Caco-2 (cell line): ENCODE measurements at regions not wholly inside any gene's neighbourhood (a gene's known extent, or its start where the extent isn't known, plus 50 kb on each side); places are given as distances from the start of the nearest gene placed in this dataset.

Experiments used
- BruUV-seq: library from RNA; stranded (reverse); fragments of 400-500 nt; replicated peaks from 2 replicates; lab custom pipeline; 2021; lab: Mats Ljungman, UMichigan
- CTCF ChIA-PET: fragments of 300-600 bp; sonication (Branson Sonifier 250); formaldehyde crosslinking; loops from one replicate; lab custom pipeline; 2022; ENCODE audit warnings: antibody characterized with exemption; lab: Charles Lee
- POLR2A ChIA-PET: fragments of 300-600 bp; sonication (Branson Sonifier 250); formaldehyde crosslinking; loops from one replicate; lab custom pipeline; 2022; ENCODE audit warnings: antibody characterized with exemption; lab: Charles Lee
- DNase-seq, 2 experiments: peaks; one replicate each; pipeline versions ENCODE4 v3.0.0 to v3.0.0-alpha.2; 2020 to 2022
- H3K27me3 ChIP-seq: replicated peaks from 2 replicates; pipeline ENCODE4 v1.6.0; 2011; ENCODE audit warnings: low read length; ENCODE audit not compliant: control insufficient read depth, insufficient read depth
- H3K36me3 ChIP-seq: 2 replicates; pipeline ENCODE4 v1.5.1; 2011; ENCODE audit warnings: low read length; ENCODE audit not compliant: control insufficient read depth, insufficient read depth
- H3K4me1 ChIP-seq: fragments of 250-450 bp; sonication (Bioruptor Pico); 2 replicates; pipeline ENCODE4 v1.5.1; 2020; ENCODE audit warnings: mild to moderate bottlenecking
- H3K4me3 ChIP-seq: 2 replicates; pipeline ENCODE4 v1.5.1; 2011; ENCODE audit warnings: low read depth, mild to moderate bottlenecking, control low read depth, low read length
- H3K9me3 ChIP-seq: fragments of 250-450 bp; sonication (Bioruptor Pico); 2 replicates; pipeline ENCODE4 v1.5.1; 2020; ENCODE audit warnings: mild to moderate bottlenecking, moderate library complexity
- H3K27ac Mint-ChIP-seq: one replicate; pipeline ENCODE4 v1.8.0; 2022; ENCODE audit warnings: mixed read lengths; ENCODE audit not compliant: unreplicated experiment
- H3K27me3 Mint-ChIP-seq: one replicate; pipeline ENCODE4 v1.8.0; 2022; ENCODE audit warnings: mixed read lengths; ENCODE audit not compliant: insufficient read depth, unreplicated experiment
- H3K36me3 Mint-ChIP-seq: one replicate; pipeline ENCODE4 v1.8.0; 2022; ENCODE audit warnings: mild to moderate bottlenecking, mixed read lengths; ENCODE audit not compliant: insufficient read depth, unreplicated experiment
- H3K4me1 Mint-ChIP-seq: one replicate; pipeline ENCODE4 v1.8.0; 2022; ENCODE audit warnings: low read depth, mixed read lengths; ENCODE audit not compliant: unreplicated experiment
- H3K4me3 Mint-ChIP-seq: one replicate; pipeline ENCODE4 v1.8.0; 2022; ENCODE audit warnings: mild to moderate bottlenecking, moderate library complexity, mixed read lengths; ENCODE audit not compliant: unreplicated experiment
- H3K9me3 Mint-ChIP-seq: one replicate; pipeline ENCODE4 v1.8.0; 2022; ENCODE audit warnings: mixed read lengths; ENCODE audit not compliant: unreplicated experiment
- CTCF ChIP-seq, 2 experiments: fragments of 200-600 bp in 1 of 2; IDR thresholded peaks; 1 replicate in 1 of 2; 2 replicates in 1 of 2; pipeline versions ENCODE4 v1.5.1 to v1.8.0; 2011 to 2022; ENCODE audit warnings: antibody characterized with exemption in 1 of 2, control low read depth in 1 of 2, inconsistent platforms in 1 of 2, low read depth in 1 of 2, low read length in 1 of 2, mild to moderate bottlenecking in 1 of 2, moderate library complexity in 1 of 2; ENCODE audit not compliant: insufficient read depth in 1 of 2, severe bottlenecking in 1 of 2, unreplicated experiment in 1 of 2
- intact Hi-C: fragments of 100-400 bp; cut with micrococcal nuclease; formaldehyde crosslinking; loops from one replicate; pipeline ENCODE4 v1.10.0; 2022; ENCODE audit not compliant: unreplicated experiment

- Histone ChIP-seq H3K27me3 (no peaks in the 10 kb centered on the region; the same call in 1 of the 2 replicates), H3K36me3 (no peaks in the 10 kb centered on the region), H3K9me3 (no peaks in the 10 kb centered on the region), H3K4me1 (no peaks in the 10 kb centered on the region), H3K4me3 (no peak overlapping the region)
- Mint-ChIP-seq H3K27ac (no peak overlapping the region), H3K27me3 (peaks cover 3% of the 10 kb centered on the region), H3K36me3 (no peaks in the 10 kb centered on the region), H3K4me1 (no peaks in the 10 kb centered on the region), H3K9me3 (no peaks in the 10 kb centered on the region), H3K4me3 (no peak overlapping the region)
- intact Hi-C loops: no loop called here
- POLR2A ChIA-PET: no interaction called here
- no peak for TF ChIP-seq CTCF (IDR thresholded peaks at IDR 0.05; ENCODE audit: insufficient read depth in 1 of 2, low read depth in 1 of 2, low read length in 1 of 2, severe bottlenecking in 1 of 2, unreplicated experiment in 1 of 2)
- no peak for DNase-seq
- CTCF ChIA-PET: no interaction called here
- no TSS peak for BruUV-seq
Observed at GRCh38 chr18:4587204-4587603, 132.1 kb upstream of the DLGAP1 start.

GRCh38 chr18:4586731-4587130, 131.6 kb upstream of the DLGAP1 start:
- no peak for TF ChIP-seq CTCF (IDR thresholded peaks at IDR 0.05; ENCODE audit: insufficient read depth in 1 of 2, low read depth in 1 of 2, low read length in 1 of 2, severe bottlenecking in 1 of 2, unreplicated experiment in 1 of 2)
- BruUV-seq: no TSS peak
- intact Hi-C loops: no loop called here

GRCh38 chr18:4582431-4583335, 127.6 kb upstream of the DLGAP1 start:
- no peaks in the 10 kb centered on the region for H3K36me3 ChIP-seq
- H3K27ac Mint-ChIP-seq: no peak overlapping the region
- TF ChIP-seq CTCF (IDR thresholded peaks at IDR 0.05; ENCODE audit: insufficient read depth in 1 of 2, low read depth in 1 of 2, low read length in 1 of 2, severe bottlenecking in 1 of 2, unreplicated experiment in 1 of 2): no peak
- no peak for DNase-seq
- peaks cover 3% of the 10 kb centered on the region for H3K27me3 Mint-ChIP-seq
- intact Hi-C loops: no loop called here
- no peaks in the 10 kb centered on the region for H3K4me1 ChIP-seq
- H3K27me3 ChIP-seq: no peaks in the 10 kb centered on the region
- ChIA-PET CTCF (no interaction called here), POLR2A (no interaction called here)
- no peaks in the 10 kb centered on the region for H3K36me3 Mint-ChIP-seq
- H3K9me3 Mint-ChIP-seq: peaks cover 1% of the 10 kb centered on the region
- H3K4me3 Mint-ChIP-seq: no peak overlapping the region
- no peaks in the 10 kb centered on the region for H3K9me3 ChIP-seq
- H3K4me1 Mint-ChIP-seq: no peaks in the 10 kb centered on the region
- BruUV-seq: no TSS peak
- H3K4me3 ChIP-seq: no peak overlapping the region

More at GRCh38 chr18:4586731-4587130, 131.6 kb upstream of the DLGAP1 start:
- no peaks in the 10 kb centered on the region; the same call in 1 of the 2 replicates for H3K27me3 ChIP-seq
- Mint-ChIP-seq H3K27me3 (peaks cover 3% of the 10 kb centered on the region), H3K36me3 (no peaks in the 10 kb centered on the region), H3K27ac (no peak overlapping the region), H3K4me1 (no peaks in the 10 kb centered on the region), H3K9me3 (no peaks in the 10 kb centered on the region), H3K4me3 (no peak overlapping the region)
- POLR2A ChIA-PET: no interaction called here
- H3K36me3 ChIP-seq: no peaks in the 10 kb centered on the region
- CTCF ChIA-PET: no interaction called here
- H3K9me3 ChIP-seq: no peaks in the 10 kb centered on the region
- H3K4me3 ChIP-seq: no peak overlapping the region
- no peak for DNase-seq
- no peaks in the 10 kb centered on the region for H3K4me1 ChIP-seq
